NCI-H187 (cell line): ENCODE measurements at regions not wholly inside any gene's neighbourhood (a gene's known extent, or its start where the extent isn't known, plus 50 kb on each side); places are given as distances from the start of the nearest gene placed in this dataset.
"Not testable (repeated sequence)": the region's sequence is repeated elsewhere in the genome, so short reads cannot be mapped to it uniquely, and the experiment has no call there.

Experiments
- DNase-seq, 2 experiments: peaks; one replicate each; lab custom pipeline; 2025; lab: John Stamatoyannopoulos, UW

- no peak for DNase-seq
Measured at GRCh38 chr12:25872137-25872536, 86.3 kb upstream of the RASSF8 start.

DNA sequence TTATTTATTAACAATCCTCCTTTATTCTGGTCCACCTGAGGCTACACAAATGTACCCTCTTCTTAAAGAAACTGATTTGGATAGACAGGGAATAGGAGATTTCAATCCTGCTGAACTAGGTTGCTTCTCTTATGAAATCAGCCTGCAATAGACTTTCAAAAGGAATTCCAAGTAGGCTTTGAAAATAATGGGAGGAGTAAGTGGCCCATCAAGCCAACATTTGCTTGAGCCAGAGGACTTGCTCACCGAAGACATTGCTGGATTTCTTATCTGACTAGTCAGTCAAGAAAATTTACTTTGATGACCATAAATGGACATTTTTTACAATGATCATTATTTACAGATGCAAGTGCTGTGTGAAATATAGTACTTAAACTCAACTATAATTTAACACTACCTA lies 82.8 kb upstream of the RASSF8 start:
- DNase-seq, result no peak

DNA sequence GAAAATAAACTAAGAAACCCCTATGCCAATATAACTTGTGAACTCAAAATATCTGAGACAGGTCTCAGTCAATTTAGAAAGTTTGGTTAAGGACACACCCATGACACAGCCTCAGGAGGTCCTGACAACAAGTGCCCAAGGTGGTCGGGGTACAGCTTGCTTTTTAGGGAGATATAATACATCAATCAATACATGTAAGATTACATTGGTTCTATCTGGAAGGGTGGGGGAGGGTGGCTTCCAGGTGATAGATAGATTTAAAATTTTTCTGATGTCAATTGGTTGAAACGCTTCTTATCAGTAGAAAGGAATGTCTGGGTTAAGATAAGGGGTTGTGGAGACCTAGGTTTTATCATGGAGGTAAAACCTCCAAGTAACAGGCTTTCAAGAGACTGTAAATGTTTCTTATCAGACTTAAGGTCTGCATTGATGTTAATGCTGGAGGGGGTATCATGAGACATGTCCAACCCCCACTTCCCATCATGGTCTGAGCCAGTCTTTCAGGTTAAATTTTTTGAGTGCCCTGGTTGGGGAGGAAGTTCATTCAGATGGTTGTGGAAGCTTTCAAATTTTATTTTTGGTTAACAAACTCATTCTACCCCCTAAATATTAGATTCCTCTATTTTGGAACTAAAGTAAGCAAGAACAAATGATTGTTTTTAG lies 82.0 kb upstream of the RASSF8 start:
- no peak for DNase-seq

DNA sequence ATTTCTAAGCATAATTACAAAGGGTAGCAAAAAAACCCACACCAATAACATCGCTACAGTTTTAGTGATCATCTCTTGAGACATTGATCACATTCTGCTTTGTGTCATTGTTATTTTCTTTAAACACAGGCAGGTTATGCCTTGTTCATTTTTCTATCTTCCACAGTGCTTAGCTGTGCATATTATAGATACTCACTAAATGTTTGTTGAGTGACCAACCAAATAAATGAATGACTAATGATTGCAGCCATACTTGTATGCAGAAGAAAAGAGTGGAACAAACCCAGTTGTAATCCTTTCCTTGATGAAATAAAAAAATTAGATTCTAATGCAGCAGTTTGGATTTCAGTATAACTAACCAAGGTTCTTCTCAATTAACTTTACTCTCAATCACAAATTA lies 81.0 kb upstream of the RASSF8 start:
- no peak for DNase-seq

- no peak for DNase-seq
Measured at GRCh38 chr12:25882266-25882665, 76.2 kb upstream of the RASSF8 start.

DNA sequence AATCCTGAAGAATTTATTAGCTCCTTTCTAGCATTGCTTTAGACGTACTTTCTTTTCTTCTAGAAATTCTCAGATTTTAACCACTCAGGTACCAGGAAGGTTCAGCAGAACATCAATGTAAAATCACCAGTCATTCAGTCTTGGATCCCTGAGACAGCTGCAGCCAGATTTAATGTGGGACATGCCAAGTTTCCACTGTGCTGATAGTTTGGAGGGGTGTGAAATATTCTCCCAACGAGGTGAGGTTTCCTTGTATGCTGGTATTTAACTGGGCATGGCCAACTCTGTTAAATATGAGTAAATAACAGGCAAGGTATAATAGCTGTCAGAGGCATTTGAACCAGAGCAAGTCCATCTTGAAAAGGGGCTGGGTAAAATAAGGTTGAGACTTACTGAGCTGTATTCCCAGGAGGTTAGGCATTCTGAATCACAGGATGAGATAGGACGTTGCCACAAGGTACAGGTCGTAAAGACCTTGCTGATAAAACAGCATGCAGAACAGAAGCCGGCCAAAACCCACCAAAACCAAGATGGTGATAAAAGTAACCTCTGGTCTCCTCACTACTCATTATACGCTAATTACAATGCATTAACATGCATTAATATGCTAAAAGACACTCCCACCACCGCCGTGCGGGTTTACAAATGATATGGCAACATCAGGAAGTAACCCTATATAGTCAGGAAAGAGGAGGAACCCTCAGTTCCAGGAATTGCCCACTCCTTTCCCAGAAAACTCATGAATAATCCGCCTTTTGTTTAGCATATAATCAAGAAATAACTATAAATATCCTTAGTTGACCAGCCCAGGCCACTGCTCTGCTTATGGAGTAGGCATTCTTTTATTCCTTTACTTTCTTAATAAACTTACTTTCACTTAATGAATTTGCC lies 75.2 kb upstream of the RASSF8 start:
- no peak for DNase-seq

GRCh38 chr12:25884024-25884919 lies 74.2 kb upstream of the RASSF8 start:
- DNase-seq, result no peak

DNA sequence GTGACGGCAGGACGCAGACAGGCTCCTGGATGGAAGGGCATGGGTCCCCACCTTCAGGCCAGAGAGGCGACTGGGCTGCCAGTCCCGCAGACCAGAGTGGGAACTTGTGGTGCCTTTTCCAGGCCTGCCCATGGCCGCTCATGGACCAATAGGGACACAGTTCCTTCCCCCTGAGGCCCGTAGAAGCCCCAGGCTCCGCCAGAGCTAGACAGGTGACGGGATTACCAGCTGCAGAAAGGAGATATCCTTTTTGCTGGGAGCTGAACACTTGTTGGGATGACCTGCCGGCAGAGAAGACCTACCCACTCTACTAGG lies 73.6 kb upstream of the RASSF8 start:
- DNase-seq, result no peak

DNA sequence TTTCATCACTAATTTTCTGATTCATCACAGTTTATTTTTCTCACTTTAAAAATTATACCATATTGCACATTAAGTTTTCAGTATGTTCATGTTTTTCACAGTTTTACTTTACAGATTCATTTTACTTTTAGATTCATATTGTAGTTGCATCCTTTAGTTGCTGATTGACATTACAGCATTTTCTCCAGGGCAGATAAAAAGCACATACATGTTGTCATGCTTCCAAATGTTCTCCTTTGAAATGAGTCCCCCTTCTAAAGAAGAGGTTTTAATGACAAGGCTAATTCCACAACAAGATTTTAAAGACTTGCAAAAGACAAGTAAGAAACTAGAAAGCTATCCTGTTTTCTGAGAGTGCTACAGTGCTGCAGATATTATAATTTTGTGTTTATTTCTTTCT lies 72.1 kb upstream of the RASSF8 start:
- no peak for DNase-seq

- no peak for DNase-seq
Measured at GRCh38 chr12:25887367-25887766, 71.1 kb upstream of the RASSF8 start.

- no peak for DNase-seq
Measured at GRCh38 chr12:25889185-25889584, 69.3 kb upstream of the RASSF8 start.

DNA sequence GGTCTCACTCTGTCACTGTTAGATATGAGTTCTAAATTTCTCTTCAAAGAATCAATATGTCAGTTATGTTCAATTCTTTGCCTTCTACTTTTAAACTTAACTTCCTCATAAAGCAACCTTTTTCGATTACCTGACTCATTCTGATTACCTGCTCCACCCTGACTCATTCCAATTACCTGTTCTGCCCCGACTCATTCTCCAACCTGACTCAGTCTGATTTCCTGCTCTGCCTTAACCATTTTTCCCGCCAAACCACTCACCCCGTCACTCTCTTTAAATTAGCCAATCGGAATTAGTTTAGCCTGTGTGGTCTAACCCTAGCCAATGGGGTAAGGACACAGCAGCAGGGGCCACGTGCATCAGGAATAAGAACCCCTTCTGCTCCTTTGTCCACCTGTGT lies 67.4 kb upstream of the RASSF8 start:
- not testable (repeated sequence) for DNase-seq

- DNase-seq, result no peak
Measured at GRCh38 chr12:25894759-25895158, 63.7 kb upstream of the RASSF8 start.

GRCh38 chr12:25896981-25897380 lies 61.5 kb upstream of the RASSF8 start:
- DNase-seq, result no peak

- DNase-seq, result no peak
Measured at GRCh38 chr12:25903603-25904245, 54.8 kb upstream of the RASSF8 start.

DNA sequence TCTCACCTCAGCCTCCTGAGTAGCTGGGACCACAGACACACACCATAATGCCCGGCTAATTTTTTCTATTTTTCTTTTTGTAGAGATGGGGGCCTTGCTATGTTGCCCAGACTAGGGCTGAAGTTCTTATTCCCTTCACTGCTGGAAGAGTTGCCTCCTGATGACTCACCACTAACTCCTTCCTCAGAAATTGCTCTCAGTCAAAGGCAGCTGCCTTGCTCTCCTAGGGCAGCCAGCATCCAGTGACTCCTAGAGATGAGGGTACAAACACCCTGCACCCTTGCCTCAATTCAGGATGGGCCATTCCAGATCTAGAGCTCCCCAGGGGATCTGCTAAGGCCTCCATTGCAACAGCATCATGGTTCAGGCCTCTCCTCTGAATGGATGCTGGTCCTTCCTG lies 54.0 kb upstream of the RASSF8 start:
- no peak for DNase-seq

- DNase-seq, result no peak
Measured at GRCh38 chr12:25906651-25907340, 51.7 kb upstream of the RASSF8 start.
